NCI-H446 (cell line): ENCODE measurements at regions not wholly inside any gene's neighbourhood (a gene's known extent, or its start where the extent isn't known, plus 50 kb on each side); places are given as distances from the start of the nearest gene placed in this dataset.

Experiments used
- DNase-seq, 2 experiments: peaks; one replicate each; lab custom pipeline; 2025; lab: John Stamatoyannopoulos, UW

- no peak for DNase-seq
These were observed 64.8 kb upstream of the KSR1 start for GRCh38 chr17:27391427-27391826.

- no peak for DNase-seq
These were observed 60.2 kb upstream of the KSR1 start for GRCh38 chr17:27396045-27396444.

- DNase-seq, result no peak
These were observed 59.3 kb upstream of the KSR1 start for GRCh38 chr17:27396941-27397340.

- no peak for DNase-seq
These were observed 57.6 kb upstream of the KSR1 start for GRCh38 chr17:27398691-27399090.

GRCh38 chr17:27400991-27401390 lies 55.3 kb upstream of the KSR1 start:
- DNase-seq, result no peak

GRCh38 chr17:27402943-27403342 lies 53.3 kb upstream of the KSR1 start:
- no peak for DNase-seq

- DNase-seq, result no peak
These were observed 52.7 kb upstream of the KSR1 start for GRCh38 chr17:27403480-27404005.

- no peak for DNase-seq
These were observed 51.6 kb upstream of the KSR1 start for GRCh38 chr17:27404676-27405075.
